K562 (cell line): ENCODE measurements at regions not wholly inside any gene's neighbourhood (a gene's known extent, or its start where the extent isn't known, plus 50 kb on each side); places are given as distances from the start of the nearest gene placed in this dataset.
A peak's percentile ranks its signal among the peaks of the same experiment; 100 is the strongest.

Source experiments
- ARNT ChIP-seq, 2 experiments: fragments of 450-650 bp; IDR thresholded peaks; 2 replicates each; pipeline ENCODE4 v1.6.1; 2016; ENCODE audit warnings: mild to moderate bottlenecking in 1 of 2
- CREB1 ChIP-seq, 2 experiments: sonication (generic) in 1 of 2; formaldehyde crosslinking in 1 of 2; IDR thresholded peaks; 2 replicates each; pipeline versions ENCODE4 v1.6.1 to v1.8.0; 2012 to 2022; ENCODE audit warnings: inconsistent platforms in 1 of 2, mild to moderate bottlenecking in 1 of 2, missing genetic modification reagents in 1 of 2, moderate library complexity in 1 of 2
- DNMT1 ChIP-seq: fragments of 450-650 bp; IDR thresholded peaks from 2 replicates; pipeline ENCODE4 v1.6.1; 2016; ENCODE audit warnings: antibody characterized with exemption, mild to moderate bottlenecking
- ELF4 ChIP-seq: fragments of 450-650 bp; formaldehyde crosslinking; IDR thresholded peaks from 2 replicates; pipeline ENCODE4 v1.4.0; 2022; ENCODE audit warnings: missing genetic modification characterization
- IRF2 ChIP-seq: sonication (generic); formaldehyde crosslinking; IDR thresholded peaks from 2 replicates; pipeline ENCODE4 v1.8.1; 2022; ENCODE audit warnings: mild to moderate bottlenecking, missing genetic modification reagents
- MAFG ChIP-seq: fragments of 450-650 bp; conservative IDR thresholded peaks from 2 replicates; pipeline ENCODE4 v1.6.1; 2016; ENCODE audit warnings: missing genetic modification characterization, missing compliant biosample characterization
- MBD2 ChIP-seq: sonication (generic); IDR thresholded peaks from 2 replicates; pipeline ENCODE4 v1.6.1; 2016; ENCODE audit warnings: low read depth, borderline replicate concordance
- NFE2 ChIP-seq: IDR thresholded peaks from 2 replicates; pipeline ENCODE4 v1.6.1; 2014; ENCODE audit warnings: antibody characterized with exemption, low read depth
- NFRKB ChIP-seq: fragments of 450-650 bp; IDR thresholded peaks from 2 replicates; pipeline ENCODE4 v1.6.1; 2016; ENCODE audit warnings: low read depth
- SRSF7 ChIP-seq: fragments of 200-400 bp; formaldehyde crosslinking; optimal IDR thresholded peaks from 2 replicates; pipeline ENCODE3; 2017; ENCODE audit warnings: mild to moderate bottlenecking, low read depth, low read length
- ZNF174 ChIP-seq: fragments of 250-450 bp; sonication (Bioruptor Pico); IDR thresholded peaks from 2 replicates; pipeline ENCODE4 v1.4.0; 2020; ENCODE audit warnings: mild to moderate bottlenecking
- TF ChIP-seq, protein P1 (sequence below): fragments of 450-650 bp; IDR thresholded peaks from one replicate; pipeline ENCODE4 v1.6.1; 2018; ENCODE audit warnings: mild to moderate bottlenecking, moderate library complexity; ENCODE audit not compliant: partially characterized antibody
- TF ChIP-seq, protein P2 (sequence below): fragments of 150-350 bp; conservative IDR thresholded peaks from 2 replicates; pipeline ENCODE4 v1.6.1; 2014; ENCODE audit warnings: low read length
- TF ChIP-seq, protein P3 (sequence below), 2 experiments: fragments of 450-650 bp; IDR thresholded peaks; 2 replicates each; pipeline ENCODE4 v1.6.1; 2018; ENCODE audit warnings: mild to moderate bottlenecking in 2 of 2, low read depth in 1 of 2; ENCODE audit not compliant: partially characterized antibody in 2 of 2
- TF ChIP-seq, protein P4 (sequence below): sonication (generic); formaldehyde crosslinking; IDR thresholded peaks from 2 replicates; pipeline ENCODE4 v1.8.1; 2023; ENCODE audit warnings: mild to moderate bottlenecking, missing genetic modification reagents

DNA sequence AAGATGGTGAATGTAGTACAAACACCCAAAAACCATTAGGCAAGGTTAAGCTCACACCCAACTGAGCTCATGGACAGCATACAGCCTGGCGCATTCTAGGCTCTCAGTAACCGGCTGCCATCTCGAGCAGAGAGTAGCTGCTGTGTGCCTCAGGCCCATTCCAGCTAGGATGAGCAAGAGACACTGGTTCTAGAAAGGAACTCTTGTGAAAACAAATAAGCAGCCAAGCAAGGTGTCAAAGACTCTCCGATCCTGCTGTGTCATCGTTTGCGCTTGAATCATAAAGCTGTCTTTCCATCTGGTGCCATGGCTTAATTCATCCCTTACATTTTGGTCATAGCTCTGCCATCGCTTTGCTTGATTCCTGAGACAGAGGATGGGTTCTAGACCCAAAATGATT is 135.4 kb upstream of the MSX2 start (continued):
- TF ChIP-seq, protein P1, sequence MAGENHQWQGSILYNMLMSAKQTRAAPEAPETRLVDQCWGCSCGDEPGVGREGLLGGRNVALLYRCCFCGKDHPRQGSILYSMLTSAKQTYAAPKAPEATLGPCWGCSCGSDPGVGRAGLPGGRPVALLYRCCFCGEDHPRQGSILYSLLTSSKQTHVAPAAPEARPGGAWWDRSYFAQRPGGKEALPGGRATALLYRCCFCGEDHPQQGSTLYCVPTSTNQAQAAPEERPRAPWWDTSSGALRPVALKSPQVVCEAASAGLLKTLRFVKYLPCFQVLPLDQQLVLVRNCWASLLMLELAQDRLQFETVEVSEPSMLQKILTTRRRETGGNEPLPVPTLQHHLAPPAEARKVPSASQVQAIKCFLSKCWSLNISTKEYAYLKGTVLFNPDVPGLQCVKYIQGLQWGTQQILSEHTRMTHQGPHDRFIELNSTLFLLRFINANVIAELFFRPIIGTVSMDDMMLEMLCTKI = no peak
- TF ChIP-seq NFRKB = no peak
- TF ChIP-seq, protein P2, sequence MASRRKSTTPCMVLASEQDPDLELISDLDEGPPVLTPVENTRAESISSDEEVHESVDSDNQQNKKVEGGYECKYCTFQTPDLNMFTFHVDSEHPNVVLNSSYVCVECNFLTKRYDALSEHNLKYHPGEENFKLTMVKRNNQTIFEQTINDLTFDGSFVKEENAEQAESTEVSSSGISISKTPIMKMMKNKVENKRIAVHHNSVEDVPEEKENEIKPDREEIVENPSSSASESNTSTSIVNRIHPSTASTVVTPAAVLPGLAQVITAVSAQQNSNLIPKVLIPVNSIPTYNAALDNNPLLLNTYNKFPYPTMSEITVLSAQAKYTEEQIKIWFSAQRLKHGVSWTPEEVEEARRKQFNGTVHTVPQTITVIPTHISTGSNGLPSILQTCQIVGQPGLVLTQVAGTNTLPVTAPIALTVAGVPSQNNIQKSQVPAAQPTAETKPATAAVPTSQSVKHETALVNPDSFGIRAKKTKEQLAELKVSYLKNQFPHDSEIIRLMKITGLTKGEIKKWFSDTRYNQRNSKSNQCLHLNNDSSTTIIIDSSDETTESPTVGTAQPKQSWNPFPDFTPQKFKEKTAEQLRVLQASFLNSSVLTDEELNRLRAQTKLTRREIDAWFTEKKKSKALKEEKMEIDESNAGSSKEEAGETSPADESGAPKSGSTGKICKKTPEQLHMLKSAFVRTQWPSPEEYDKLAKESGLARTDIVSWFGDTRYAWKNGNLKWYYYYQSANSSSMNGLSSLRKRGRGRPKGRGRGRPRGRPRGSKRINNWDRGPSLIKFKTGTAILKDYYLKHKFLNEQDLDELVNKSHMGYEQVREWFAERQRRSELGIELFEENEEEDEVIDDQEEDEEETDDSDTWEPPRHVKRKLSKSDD = no peak
- TF ChIP-seq SRSF7 = no peak
- TF ChIP-seq DNMT1 = no peak
- TF ChIP-seq MBD2 = no peak
- TF ChIP-seq, protein P3, sequence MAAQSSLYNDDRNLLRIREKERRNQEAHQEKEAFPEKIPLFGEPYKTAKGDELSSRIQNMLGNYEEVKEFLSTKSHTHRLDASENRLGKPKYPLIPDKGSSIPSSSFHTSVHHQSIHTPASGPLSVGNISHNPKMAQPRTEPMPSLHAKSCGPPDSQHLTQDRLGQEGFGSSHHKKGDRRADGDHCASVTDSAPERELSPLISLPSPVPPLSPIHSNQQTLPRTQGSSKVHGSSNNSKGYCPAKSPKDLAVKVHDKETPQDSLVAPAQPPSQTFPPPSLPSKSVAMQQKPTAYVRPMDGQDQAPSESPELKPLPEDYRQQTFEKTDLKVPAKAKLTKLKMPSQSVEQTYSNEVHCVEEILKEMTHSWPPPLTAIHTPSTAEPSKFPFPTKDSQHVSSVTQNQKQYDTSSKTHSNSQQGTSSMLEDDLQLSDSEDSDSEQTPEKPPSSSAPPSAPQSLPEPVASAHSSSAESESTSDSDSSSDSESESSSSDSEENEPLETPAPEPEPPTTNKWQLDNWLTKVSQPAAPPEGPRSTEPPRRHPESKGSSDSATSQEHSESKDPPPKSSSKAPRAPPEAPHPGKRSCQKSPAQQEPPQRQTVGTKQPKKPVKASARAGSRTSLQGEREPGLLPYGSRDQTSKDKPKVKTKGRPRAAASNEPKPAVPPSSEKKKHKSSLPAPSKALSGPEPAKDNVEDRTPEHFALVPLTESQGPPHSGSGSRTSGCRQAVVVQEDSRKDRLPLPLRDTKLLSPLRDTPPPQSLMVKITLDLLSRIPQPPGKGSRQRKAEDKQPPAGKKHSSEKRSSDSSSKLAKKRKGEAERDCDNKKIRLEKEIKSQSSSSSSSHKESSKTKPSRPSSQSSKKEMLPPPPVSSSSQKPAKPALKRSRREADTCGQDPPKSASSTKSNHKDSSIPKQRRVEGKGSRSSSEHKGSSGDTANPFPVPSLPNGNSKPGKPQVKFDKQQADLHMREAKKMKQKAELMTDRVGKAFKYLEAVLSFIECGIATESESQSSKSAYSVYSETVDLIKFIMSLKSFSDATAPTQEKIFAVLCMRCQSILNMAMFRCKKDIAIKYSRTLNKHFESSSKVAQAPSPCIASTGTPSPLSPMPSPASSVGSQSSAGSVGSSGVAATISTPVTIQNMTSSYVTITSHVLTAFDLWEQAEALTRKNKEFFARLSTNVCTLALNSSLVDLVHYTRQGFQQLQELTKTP (IDR thresholded peaks at IDR 0.05; ENCODE audit: low read depth in 1 of 2, partially characterized antibody in 2 of 2) = no peak
- peak; percentile 46 for TF ChIP-seq NFE2
- no peak for TF ChIP-seq ELF4 (CRISPR knock-in tag)
- TF ChIP-seq, protein P4, sequence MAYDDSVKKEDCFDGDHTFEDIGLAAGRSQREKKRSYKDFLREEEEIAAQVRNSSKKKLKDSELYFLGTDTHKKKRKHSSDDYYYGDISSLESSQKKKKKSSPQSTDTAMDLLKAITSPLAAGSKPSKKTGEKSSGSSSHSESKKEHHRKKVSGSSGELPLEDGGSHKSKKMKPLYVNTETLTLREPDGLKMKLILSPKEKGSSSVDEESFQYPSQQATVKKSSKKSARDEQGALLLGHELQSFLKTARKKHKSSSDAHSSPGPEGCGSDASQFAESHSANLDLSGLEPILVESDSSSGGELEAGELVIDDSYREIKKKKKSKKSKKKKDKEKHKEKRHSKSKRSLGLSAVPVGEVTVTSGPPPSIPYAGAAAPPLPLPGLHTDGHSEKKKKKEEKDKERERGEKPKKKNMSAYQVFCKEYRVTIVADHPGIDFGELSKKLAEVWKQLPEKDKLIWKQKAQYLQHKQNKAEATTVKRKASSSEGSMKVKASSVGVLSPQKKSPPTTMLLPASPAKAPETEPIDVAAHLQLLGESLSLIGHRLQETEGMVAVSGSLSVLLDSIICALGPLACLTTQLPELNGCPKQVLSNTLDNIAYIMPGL = no peak
- no peak for TF ChIP-seq ZNF174 (CRISPR knock-in tag)
- 0 out of 2 replicates have a peak, but pooled peaks have one; percentile 18 for TF ChIP-seq MAFG (tag)
- TF ChIP-seq ARNT (IDR thresholded peaks at IDR 0.05) = no peak
- TF ChIP-seq IRF2 (CRISPR knock-in tag) = no peak
- TF ChIP-seq CREB1 (IDR thresholded peaks at IDR 0.05) = no peak
- no peak for TF ChIP-seq CREB1 (CRISPR knock-in tag; IDR thresholded peaks at IDR 0.05)
